ENCODE measurements at regions not wholly inside any gene's neighbourhood (a gene's known extent, or its start where the extent isn't known, plus 50 kb on each side); places are given as distances from the start of the nearest gene placed in this dataset.

GRCh38 chr2:137837830-137838229 lies 126.4 kb upstream of the HNMT start:
- POLR2A ChIA-PET = no interaction called here
- no peaks in the 10 kb centered on the region for H3K36me3 ChIP-seq (ENCODE audit: control insufficient read depth, insufficient read depth, low read length)
- TF ChIP-seq CTCF (IDR thresholded peaks at IDR 0.05; ENCODE audit: insufficient read depth, low read depth, low read length) = no peak
- no peak overlapping the region for H3K4me3 ChIP-seq (ENCODE audit: low read depth, low read length)
- no peaks in the 10 kb centered on the region for H3K27me3 ChIP-seq (ENCODE audit: control insufficient read depth, insufficient read depth, low read length)
- CTCF ChIA-PET = interaction anchor here (1.0 to 2.6 kb wide), 8 partner anchors 9 to 1419 kb away, joined by 3 to 29 read pairs (median 8); no protein-coding TSS in a partner anchor
- no peak for DNase-seq (ENCODE audit: low read depth)

DNA sequence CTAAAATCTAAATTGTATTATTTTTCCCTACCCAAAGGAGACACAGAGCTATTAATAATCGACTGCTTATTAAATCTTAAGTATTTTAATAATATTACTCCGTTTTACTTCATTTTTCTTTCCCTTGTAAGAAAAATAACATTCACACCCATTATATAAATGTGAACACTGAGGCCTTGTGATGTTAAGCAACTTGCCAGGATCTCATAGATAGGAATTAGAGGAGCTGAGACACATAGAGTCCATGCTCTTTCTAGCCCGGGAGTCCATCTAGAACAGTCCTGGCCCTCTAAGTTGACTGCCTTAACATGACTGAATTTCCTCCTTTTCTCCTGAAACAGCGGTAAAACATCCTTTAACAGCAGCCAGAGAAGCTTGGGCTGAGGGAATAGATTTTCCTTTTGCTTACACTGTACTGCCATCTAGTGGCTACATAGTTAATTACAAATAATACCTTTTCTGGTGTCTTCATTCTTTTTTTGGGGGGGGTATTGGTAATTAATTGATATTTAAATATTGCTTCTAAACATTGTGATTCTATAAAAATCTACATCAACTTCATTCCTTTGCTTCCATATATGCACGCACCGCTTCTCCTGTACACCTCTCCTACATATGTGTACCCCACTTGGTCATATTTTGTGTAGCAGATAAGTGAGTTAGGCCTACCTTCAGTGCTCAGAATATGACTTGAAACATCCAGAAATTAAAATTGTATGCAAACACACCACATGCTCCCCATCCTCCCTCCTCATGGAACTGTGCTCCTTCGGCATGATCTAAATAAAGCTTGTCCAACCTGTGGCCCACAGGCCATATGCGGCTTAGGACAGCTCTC lies 125.8 kb upstream of the HNMT start:
- H3K27me3 ChIP-seq (ENCODE audit: control insufficient read depth, insufficient read depth, low read length) = no peaks in the 10 kb centered on the region
- no peaks in the 10 kb centered on the region for H3K36me3 ChIP-seq (ENCODE audit: control insufficient read depth, insufficient read depth, low read length)
- H3K4me3 ChIP-seq (ENCODE audit: low read depth, low read length) = no peak overlapping the region
- no peak for DNase-seq (ENCODE audit: low read depth)
- CTCF ChIA-PET = interaction anchor here (1.0 to 2.6 kb wide), 8 partner anchors 9 to 1419 kb away, joined by 3 to 29 read pairs (median 8); no protein-coding TSS in a partner anchor
- peak; percentile 42 for TF ChIP-seq CTCF (IDR thresholded peaks at IDR 0.05; ENCODE audit: insufficient read depth, low read depth, low read length)
- POLR2A ChIA-PET = no interaction called here

- POLR2A ChIA-PET = no interaction called here
- CTCF ChIA-PET = no interaction called here
- no peak for TF ChIP-seq CTCF (IDR thresholded peaks at IDR 0.05; ENCODE audit: insufficient read depth, low read depth, low read length)
These were observed 121.8 kb upstream of the HNMT start for GRCh38 chr2:137842430-137842829.

GRCh38 chr2:137842952-137843351 lies 121.3 kb upstream of the HNMT start:
- Histone ChIP-seq H3K36me3 (ENCODE audit: control insufficient read depth, insufficient read depth, low read length) (no peaks in the 10 kb centered on the region), H3K4me3 (ENCODE audit: low read depth, low read length) (no peak overlapping the region), H3K27me3 (ENCODE audit: control insufficient read depth, insufficient read depth, low read length) (no peaks in the 10 kb centered on the region)
- no peak for DNase-seq (ENCODE audit: low read depth)
- ChIA-PET POLR2A (no interaction called here), CTCF (no interaction called here)
- TF ChIP-seq CTCF (IDR thresholded peaks at IDR 0.05; ENCODE audit: insufficient read depth, low read depth, low read length) = no peak

More at GRCh38 chr2:137842430-137842829, 121.8 kb upstream of the HNMT start:
- no peak for DNase-seq (ENCODE audit: low read depth)
- H3K36me3 ChIP-seq (ENCODE audit: control insufficient read depth, insufficient read depth, low read length) = no peaks in the 10 kb centered on the region
- no peaks in the 10 kb centered on the region for H3K27me3 ChIP-seq (ENCODE audit: control insufficient read depth, insufficient read depth, low read length)
- no peak overlapping the region for H3K4me3 ChIP-seq (ENCODE audit: low read depth, low read length)

- Histone ChIP-seq H3K27me3 (ENCODE audit: control insufficient read depth, insufficient read depth, low read length) (no peaks in the 10 kb centered on the region), H3K4me3 (ENCODE audit: low read depth, low read length) (no peak overlapping the region), H3K36me3 (ENCODE audit: control insufficient read depth, insufficient read depth, low read length) (no peaks in the 10 kb centered on the region)
- no peak for TF ChIP-seq CTCF (IDR thresholded peaks at IDR 0.05; ENCODE audit: insufficient read depth, low read depth, low read length)
- ChIA-PET POLR2A (no interaction called here), CTCF (no interaction called here)
- no peak for DNase-seq (ENCODE audit: low read depth)
These were observed 118.9 kb upstream of the HNMT start for GRCh38 chr2:137845422-137845821.
